Stimulated activated CD4-positive, alpha-beta T cell treated with anti-CD3 and anti-CD28 coated beads, TNF-alpha, amount 100 ng/mL, for 4 hours (primary cell): ENCODE measurements at regions not wholly inside any gene's neighbourhood (a gene's known extent, or its start where the extent isn't known, plus 50 kb on each side); places are given as distances from the start of the nearest gene placed in this dataset.

Experiments
- DNase-seq, 3 experiments: peaks; one replicate each; pipeline ENCODE4 v3.0.0-alpha.2; 2020; ENCODE audit warnings: low read depth in 3 of 3

- no peak for DNase-seq
Observed at GRCh38 chr15:39204031-39204430, 376.8 kb upstream of the THBS1 start.

GRCh38 chr15:39205081-39205480, 375.8 kb upstream of the THBS1 start:
- DNase-seq, result no peak

- DNase-seq, result no peak
Observed at GRCh38 chr15:39205506-39206371, 375.1 kb upstream of the THBS1 start.

- DNase-seq, result no peak
Observed at GRCh38 chr15:39207532-39208115, 373.3 kb upstream of the THBS1 start.

GRCh38 chr15:39208187-39208586, 372.7 kb upstream of the THBS1 start:
- DNase-seq, result no peak

GRCh38 chr15:39209548-39210211, 371.2 kb upstream of the THBS1 start:
- no peak for DNase-seq

GRCh38 chr15:39211108-39211979, 369.5 kb upstream of the THBS1 start:
- no peak for DNase-seq

- no peak for DNase-seq
Observed at GRCh38 chr15:39213385-39213840, 367.5 kb upstream of the THBS1 start.

GRCh38 chr15:39215015-39215414, 365.9 kb upstream of the THBS1 start:
- DNase-seq, result no peak

GRCh38 chr15:39216816-39217215, 364.1 kb upstream of the THBS1 start:
- no peak for DNase-seq

- DNase-seq, result no peak
Observed at GRCh38 chr15:39219608-39220007, 361.3 kb upstream of the THBS1 start.

- DNase-seq, result no peak
Observed at GRCh38 chr15:39226169-39226937, 354.5 kb upstream of the THBS1 start.

- DNase-seq, result no peak
Observed at GRCh38 chr15:39227001-39227400, 353.9 kb upstream of the THBS1 start.

GRCh38 chr15:39228889-39229288, 352.0 kb upstream of the THBS1 start:
- DNase-seq, result no peak

- DNase-seq, result no peak
Observed at GRCh38 chr15:39230205-39230907, 350.5 kb upstream of the THBS1 start.

GRCh38 chr15:39230908-39231285, 350.0 kb upstream of the THBS1 start:
- DNase-seq, result no peak

GRCh38 chr15:39232512-39232911, 348.4 kb upstream of the THBS1 start:
- DNase-seq, result no peak

- no peak for DNase-seq
Observed at GRCh38 chr15:39235084-39235795, 345.6 kb upstream of the THBS1 start.

- DNase-seq, result no peak
Observed at GRCh38 chr15:39236375-39236774, 344.5 kb upstream of the THBS1 start.

GRCh38 chr15:39238443-39238842, 342.4 kb upstream of the THBS1 start:
- DNase-seq, result no peak
